Peyer's patch (tissue), 4 donors: ENCODE measurements at regions not wholly inside any gene's neighbourhood (a gene's known extent, or its start where the extent isn't known, plus 50 kb on each side); places are given as distances from the start of the nearest gene placed in this dataset.

Source experiments
- POLR2A ChIP-seq, 2 donors: fragments of 450-650 bp; IDR thresholded peaks; one replicate each; pipeline ENCODE4 v1.5.1; 2017; ENCODE audit warnings: antibody characterized with exemption in 2 of 2, mild to moderate bottlenecking in 2 of 2, moderate library complexity in 2 of 2
- TF ChIP-seq, protein P1 (sequence below), 6 experiments: fragments of 450-650 bp in 4 of 6; fragments of 200-600 bp in 2 of 6; sonication (generic) in 1 of 6; IDR thresholded peaks; one replicate each; pipeline ENCODE4 v1.5.1; 2017 to 2019; ENCODE audit warnings: antibody characterized with exemption in 6 of 6, mild to moderate bottlenecking in 3 of 6, moderate library complexity in 1 of 6

DNA sequence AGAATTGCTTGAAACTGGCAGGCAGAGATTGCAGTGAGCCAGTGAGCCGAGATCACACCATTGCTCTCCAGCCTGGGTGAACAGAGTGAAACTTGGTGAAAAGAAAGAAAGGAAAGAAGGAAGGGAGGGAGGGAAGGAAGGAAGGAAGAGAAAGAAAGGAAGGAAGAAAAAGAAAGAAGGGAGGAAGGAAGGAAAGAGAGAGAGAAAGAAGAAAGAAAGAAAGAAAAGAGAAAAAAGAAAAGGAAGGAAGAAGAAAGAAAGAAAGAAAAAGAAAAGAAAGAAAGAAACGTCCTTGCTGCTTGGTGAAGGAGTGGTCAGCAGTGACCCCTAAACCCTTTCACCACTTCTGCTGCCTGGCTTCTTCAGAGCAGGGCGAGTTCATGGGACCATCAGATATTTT lies 147.1 kb upstream of the MYO3A start:
- TF ChIP-seq, protein P1, sequence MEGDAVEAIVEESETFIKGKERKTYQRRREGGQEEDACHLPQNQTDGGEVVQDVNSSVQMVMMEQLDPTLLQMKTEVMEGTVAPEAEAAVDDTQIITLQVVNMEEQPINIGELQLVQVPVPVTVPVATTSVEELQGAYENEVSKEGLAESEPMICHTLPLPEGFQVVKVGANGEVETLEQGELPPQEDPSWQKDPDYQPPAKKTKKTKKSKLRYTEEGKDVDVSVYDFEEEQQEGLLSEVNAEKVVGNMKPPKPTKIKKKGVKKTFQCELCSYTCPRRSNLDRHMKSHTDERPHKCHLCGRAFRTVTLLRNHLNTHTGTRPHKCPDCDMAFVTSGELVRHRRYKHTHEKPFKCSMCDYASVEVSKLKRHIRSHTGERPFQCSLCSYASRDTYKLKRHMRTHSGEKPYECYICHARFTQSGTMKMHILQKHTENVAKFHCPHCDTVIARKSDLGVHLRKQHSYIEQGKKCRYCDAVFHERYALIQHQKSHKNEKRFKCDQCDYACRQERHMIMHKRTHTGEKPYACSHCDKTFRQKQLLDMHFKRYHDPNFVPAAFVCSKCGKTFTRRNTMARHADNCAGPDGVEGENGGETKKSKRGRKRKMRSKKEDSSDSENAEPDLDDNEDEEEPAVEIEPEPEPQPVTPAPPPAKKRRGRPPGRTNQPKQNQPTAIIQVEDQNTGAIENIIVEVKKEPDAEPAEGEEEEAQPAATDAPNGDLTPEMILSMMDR (IDR thresholded peaks at IDR 0.05), result no peak
- TF ChIP-seq POLR2A (IDR thresholded peaks at IDR 0.05), result no peak
